Hindlimb muscle (tissue), 1 donor: ENCODE measurements at regions not wholly inside any gene's neighbourhood (a gene's known extent, or its start where the extent isn't known, plus 50 kb on each side); places are given as distances from the start of the nearest gene placed in this dataset.
"Not testable (repeated sequence)": the region's sequence is repeated elsewhere in the genome, so short reads cannot be mapped to it uniquely, and the experiment has no call there.

Source experiments
- DNase-seq: peaks from one replicate; pipeline ENCODE4 v3.0.0-alpha.2; 2013

DNA sequence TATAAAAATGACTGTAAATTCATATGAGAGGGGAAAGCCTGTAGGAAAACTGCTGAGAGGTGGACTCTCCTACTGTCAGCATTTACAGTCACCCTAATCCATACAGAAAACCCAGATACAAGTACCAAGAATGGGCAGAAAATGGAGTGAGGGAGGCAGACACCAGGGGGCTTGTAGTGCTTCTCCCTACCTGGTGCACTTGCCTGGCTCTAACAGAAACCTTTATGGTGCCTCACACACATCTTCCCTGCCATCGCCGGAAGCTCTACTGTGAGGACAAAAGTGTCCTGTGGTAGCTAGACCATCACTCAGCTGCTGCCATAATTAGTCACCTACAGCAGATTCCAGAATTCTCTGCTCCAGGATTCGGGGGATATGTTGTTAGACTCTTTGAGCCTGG lies 441.3 kb downstream of the TFAP2B start:
- DNase-seq = no peak

DNA sequence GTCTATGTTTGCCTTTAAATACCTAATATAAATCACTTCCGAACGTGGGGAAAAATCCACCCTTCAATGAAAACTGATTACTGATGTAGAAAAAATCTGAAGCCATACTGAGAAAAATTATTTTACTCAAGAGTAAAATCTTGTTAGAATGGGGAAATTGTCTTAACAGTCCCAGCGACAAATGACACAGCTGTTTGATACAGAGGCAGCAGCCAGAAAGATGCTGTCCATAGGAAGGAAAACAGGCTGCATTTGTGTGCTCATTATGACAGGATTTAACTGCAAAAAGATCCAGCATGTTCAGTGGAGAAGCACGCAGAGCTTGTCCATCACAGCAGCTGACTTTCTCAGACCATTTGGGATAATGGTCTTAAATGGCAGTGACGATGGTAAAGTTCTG lies 443.0 kb downstream of the TFAP2B start:
- no peak for DNase-seq

GRCh38 chr6:51265426-51265825 lies 446.8 kb downstream of the TFAP2B start:
- DNase-seq = no peak

GRCh38 chr6:51266604-51267003 lies 447.9 kb downstream of the TFAP2B start:
- DNase-seq = no peak

DNA sequence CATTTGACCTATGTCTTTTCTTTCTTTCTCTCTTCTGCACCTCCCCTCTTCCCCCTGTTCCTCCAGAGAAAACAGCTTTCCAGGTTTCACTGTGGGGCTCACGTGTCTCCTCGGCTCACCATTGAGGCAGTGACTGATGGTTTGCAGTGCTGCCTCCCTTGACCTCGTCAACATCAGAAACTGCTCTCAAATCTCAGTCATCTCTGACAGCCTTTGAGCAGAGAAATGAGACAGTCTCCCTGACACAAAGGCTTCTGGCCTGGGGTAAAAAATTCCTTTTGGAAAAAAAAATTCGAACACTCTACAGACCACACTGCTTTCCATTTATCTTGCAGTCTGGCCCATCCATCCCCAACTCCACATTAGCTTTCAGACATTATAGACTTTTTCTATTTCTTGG lies 450.0 kb downstream of the TFAP2B start:
- DNase-seq = no peak

- no peak for DNase-seq
Observed at GRCh38 chr6:51269876-51270275, 451.2 kb downstream of the TFAP2B start.

- DNase-seq = no peak
Observed at GRCh38 chr6:51271615-51272014, 452.9 kb downstream of the TFAP2B start.

DNA sequence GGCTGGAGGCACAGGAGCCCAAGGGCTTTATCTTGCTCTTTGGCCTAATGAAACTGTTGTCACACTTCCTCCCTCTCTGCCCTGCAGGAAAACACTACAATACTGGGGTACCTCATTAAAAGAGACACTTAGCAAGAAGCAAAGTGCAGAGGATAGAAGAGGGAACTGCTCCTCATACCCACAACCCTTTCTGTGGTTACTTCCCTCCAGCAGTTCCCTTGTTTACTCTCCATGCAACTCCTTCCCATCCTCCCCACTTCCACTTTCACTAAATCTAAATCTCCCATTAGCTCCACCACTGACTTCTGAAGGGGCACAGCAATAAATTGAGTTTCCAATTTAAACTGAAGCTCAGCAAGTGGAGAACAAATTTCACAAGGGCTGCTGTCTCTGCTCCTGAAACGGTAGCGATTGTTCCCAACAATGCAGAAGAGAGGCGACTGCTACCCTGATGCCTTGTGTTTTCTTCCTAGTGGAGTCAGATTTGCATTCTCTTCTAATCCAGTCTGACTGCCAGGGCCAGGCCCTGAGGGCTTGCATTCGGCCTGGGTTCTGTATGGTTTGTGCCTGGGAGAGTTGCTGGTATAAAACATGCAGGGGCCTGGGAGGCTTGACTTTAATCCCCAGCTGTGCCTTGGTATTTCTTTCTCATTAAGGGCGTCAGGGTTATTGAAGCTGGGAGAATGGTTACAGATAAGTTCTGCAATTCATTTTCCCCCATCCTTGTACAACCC lies 454.7 kb downstream of the TFAP2B start:
- peak; percentile 8 for DNase-seq

DNA sequence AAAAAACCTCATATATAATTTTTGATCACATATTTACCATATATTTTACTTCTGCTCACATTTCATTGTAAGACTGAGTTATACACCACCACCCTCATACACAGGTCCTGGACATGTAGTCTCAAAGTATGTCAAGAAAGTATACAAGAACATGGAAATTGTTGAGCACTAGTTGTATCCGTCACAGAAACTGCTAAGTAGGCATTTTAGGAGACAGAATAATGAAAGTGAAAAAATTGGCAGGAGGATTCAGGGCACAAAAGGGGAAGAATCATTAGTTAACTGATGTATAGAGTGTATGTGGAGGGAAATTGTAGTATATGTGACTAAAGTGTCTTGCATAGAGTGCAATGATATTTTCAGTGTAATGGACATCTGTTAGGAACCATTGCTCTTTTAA lies 458.8 kb downstream of the TFAP2B start:
- DNase-seq = no peak

- DNase-seq = no peak
Observed at GRCh38 chr6:51282026-51282425, 463.4 kb downstream of the TFAP2B start.

GRCh38 chr6:51283723-51284355 lies 465.2 kb downstream of the TFAP2B start:
- DNase-seq = no peak

DNA sequence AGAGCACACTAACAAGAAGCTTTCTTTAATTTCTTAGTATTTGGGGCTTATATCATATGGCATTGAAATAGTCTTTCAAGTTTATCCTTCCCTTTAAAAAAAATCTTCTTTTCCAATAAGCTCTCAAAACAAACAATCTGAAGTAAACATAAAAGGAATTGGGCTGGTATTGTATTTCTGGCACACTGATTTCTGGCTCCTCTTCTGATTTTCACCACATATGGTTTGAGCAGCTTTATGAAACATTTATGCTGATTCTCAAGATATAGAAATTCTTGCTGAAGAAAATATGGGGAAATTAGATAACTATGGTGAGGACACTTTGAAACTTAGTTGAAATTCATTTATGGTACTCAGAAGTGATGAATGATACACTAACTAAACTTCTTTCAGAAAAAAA lies 467.2 kb downstream of the TFAP2B start:
- DNase-seq = no peak

GRCh38 chr6:51289041-51289440 lies 470.4 kb downstream of the TFAP2B start:
- DNase-seq = no peak

DNA sequence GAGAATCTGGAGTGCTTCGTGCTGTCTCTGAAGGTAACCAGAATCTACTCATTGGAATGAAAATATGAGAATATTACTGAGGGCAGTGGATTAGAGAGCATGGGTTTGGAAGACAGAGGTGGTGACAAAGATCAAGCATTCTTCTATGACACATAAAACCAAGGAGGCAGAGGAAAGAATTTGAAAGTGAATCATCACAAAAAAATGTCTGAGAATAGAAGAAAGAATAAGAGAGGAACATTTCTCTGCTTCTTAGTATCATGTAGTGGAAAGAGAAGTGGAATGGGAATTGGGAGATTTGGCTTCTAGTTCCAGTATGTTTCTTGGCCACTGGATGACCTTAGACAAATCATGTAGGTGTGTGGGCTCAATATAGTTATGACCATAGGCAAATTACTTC lies 474.0 kb downstream of the TFAP2B start:
- DNase-seq = no peak

GRCh38 chr6:51299621-51300380 lies 481.1 kb downstream of the TFAP2B start:
- no peak for DNase-seq

DNA sequence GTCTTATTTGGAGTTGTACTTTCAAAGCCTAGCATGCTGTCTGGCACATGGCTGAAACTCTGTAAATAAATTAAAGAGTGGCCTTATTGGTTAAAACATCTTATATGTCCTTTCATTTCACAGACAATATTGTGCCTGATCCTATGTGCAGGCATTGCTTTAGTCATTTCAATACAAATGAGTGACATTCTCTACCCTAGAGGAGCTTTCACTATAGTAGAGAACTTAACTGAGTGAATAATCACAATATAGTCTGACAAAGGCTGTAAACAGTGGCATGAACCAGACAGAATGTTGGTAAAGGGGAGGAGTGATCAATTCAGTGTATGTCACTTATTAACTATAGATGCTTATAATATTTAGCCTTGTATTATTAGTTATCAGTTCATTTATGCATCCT lies 481.8 kb downstream of the TFAP2B start:
- DNase-seq = no peak

DNA sequence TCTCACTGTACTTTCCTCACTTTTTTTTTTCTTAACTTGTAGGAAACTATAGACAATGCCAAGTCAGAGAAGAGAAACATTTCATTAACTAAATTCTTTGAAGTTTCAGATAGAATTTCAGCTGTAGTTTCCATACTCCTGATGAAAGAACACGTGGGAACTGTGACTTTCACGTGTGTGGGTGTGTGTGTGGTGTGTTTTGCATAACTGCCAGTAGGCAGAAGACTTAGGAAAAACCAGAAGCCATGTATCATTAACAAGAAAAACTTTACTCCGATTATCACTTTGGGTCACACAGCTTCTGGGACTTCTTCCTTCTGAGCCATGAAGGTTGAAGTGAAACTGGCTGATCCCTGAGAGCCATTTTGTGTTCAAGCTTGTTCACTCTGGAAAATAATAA lies 483.3 kb downstream of the TFAP2B start:
- no peak for DNase-seq

DNA sequence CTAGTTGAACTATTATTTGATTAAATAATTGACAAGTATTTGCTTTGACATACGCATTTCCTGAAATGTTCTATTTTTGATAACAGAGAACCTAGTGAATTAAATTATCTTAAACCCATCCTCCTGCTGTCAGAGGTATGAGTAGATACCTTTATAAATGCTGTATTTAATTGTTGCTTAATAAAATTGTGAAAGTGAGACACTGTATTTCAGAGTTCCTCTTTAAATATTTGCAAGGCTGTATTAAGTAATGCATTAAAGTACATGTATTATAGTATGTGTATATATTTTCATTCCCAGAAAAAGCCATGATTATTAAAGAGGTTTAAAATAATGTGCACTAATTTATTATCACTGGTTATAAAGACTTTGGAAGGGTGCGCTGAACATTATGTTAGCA lies 483.8 kb downstream of the TFAP2B start:
- DNase-seq = no peak

DNA sequence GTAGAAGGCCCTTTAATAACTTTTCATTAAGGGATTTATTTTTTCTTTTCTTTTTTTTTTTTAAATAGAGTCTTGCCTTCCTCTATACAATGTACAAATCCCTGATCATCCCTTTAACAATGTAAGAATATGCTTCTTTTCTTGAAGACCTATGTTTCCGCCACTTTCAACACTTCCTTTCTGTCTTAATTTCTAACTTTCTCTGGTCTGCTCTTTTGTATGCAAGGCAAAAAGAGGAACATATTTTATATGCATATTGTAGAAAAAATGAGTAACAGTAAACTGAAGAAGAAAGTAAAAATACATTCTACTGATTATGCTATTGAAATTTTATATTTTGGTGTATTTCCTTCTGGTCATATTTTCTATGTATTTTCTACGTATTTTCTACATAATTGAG lies 484.7 kb downstream of the TFAP2B start:
- no peak for DNase-seq

- no peak for DNase-seq
Observed at GRCh38 chr6:51314965-51315364, 496.3 kb downstream of the TFAP2B start.

- no peak for DNase-seq
Observed at GRCh38 chr6:51318674-51319073, 500.0 kb downstream of the TFAP2B start.

DNA sequence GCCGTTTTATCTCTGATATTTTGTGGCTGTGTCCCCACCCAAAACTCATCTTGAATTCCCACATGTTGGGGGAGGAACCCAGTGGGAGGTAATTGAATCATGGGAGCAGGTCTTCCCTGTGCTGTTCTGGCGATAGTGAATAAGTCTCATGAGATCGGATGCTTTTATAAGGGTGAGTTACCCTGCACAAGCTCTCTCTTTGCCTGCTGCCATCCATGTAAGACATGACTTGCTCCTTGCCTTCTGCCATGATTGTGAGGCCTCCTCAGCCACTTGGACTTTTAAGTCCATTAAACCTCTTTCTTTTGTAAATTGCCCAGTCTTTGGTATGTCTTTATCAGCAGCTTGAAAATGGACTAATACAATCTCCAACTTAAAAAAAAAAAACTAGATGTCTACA lies 502.8 kb downstream of the TFAP2B start:
- not testable (repeated sequence) for DNase-seq

DNA sequence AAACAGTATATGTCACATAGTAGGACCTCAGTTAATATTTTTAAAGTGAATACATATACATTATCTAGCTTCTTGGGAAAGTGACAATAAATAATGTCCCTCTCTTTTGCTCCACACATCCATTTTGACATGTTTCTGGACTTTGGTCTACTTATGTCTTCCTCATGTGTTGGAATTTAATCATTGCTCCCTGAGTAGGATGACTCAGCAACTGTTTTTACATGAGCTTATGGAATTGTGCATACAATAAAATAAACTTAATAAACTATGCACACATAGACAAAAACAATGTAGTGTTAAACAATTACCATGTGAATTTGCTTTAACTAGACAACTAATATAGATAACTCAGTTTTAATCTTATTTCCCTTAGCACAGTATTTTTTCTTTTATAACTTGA lies 503.8 kb downstream of the TFAP2B start:
- DNase-seq = no peak

- no peak for DNase-seq
Observed at GRCh38 chr6:51323056-51323455, 504.4 kb downstream of the TFAP2B start.
